GM12892 (cell line): ENCODE measurements at regions not wholly inside any gene's neighbourhood (a gene's known extent, or its start where the extent isn't known, plus 50 kb on each side); places are given as distances from the start of the nearest gene placed in this dataset.

Experiments used
- DNase-seq: peaks from one replicate; pipeline ENCODE4 v3.0.0; 2011; ENCODE audit not compliant: insufficient read length
- FAIRE-seq: peaks from 2 replicates; lab custom pipeline; 2011; peaks lifted over from hg19 to GRCh38; lab: Jason Lieb, UNC
- POLR2A ChIP-seq: IDR thresholded peaks from 2 replicates; pipeline ENCODE4 v1.6.1; 2011; ENCODE audit warnings: low read depth, low read length, control low read depth
- POLR2AphosphoS5 ChIP-seq: IDR thresholded peaks from 2 replicates; pipeline ENCODE4 v1.6.1; 2011; ENCODE audit warnings: low read depth, low read length, control low read depth
- TAF1 ChIP-seq: IDR thresholded peaks from 2 replicates; pipeline ENCODE4 v1.6.1; 2011; ENCODE audit warnings: low read depth, mild to moderate bottlenecking, control low read depth, low read length, borderline replicate concordance

DNA sequence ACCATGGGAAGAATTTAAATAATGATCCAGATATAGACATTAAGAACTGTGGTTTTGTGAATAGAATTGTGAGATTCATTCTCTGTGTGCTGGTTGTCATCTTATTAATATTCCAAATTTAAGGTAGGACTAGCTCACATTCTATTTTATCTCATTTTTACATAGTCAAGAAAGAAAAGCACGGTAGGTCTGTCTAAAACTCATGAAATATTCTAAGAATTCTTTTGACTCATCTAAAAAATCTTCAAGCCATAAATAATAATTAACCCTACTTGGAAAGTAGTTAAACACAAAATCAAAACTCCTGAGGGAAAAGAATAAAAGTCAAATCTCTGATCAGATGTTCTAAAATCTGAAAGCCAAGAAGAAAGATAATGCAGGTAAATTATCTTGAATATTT is 388.8 kb upstream of the CHAC2 start:
- TF ChIP-seq TAF1 = no peak
- no peak for TF ChIP-seq POLR2A
- no peak for TF ChIP-seq POLR2AphosphoS5
- DNase-seq = no peak
- FAIRE-seq = no peak

- FAIRE-seq (no peak), DNase-seq (no peak)
- no peak for TF ChIP-seq POLR2AphosphoS5
Observed at GRCh38 chr2:53373126-53373525, 394.5 kb upstream of the CHAC2 start.

DNA sequence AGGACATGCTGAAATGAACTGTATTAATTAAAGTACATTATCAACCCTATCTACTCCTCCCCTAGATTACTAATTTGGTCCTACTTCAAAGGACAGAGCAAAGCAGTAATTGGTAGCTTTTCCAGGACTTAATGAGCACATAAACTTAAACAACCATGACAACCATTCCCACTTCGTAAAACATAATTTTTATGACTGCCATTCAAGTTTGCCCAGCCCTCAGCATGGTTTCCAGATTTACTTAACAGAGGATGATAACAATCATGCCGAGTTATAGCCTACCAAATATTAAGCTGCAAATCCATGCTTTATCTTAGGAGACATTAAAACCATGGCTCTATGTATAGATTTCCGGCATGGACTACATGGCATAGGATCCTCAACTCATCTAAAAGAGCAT is 401.1 kb upstream of the CHAC2 start:
- TF ChIP-seq TAF1 (no peak), POLR2A (no peak), POLR2AphosphoS5 (no peak)
- DNase-seq (no peak), FAIRE-seq (no peak)

- TF ChIP-seq TAF1 = no peak
- no peak for TF ChIP-seq POLR2A
- TF ChIP-seq POLR2AphosphoS5 = no peak
- DNase-seq = no peak
- FAIRE-seq = no peak
Observed at GRCh38 chr2:53362934-53363333, 404.7 kb upstream of the CHAC2 start.

- TF ChIP-seq POLR2A (no peak), TAF1 (no peak), POLR2AphosphoS5 (no peak)
- FAIRE-seq (no peak), DNase-seq (no peak)
Observed at GRCh38 chr2:53356291-53356905, 411.2 kb upstream of the CHAC2 start.

GRCh38 chr2:53353135-53354114 is 414.2 kb upstream of the CHAC2 start:
- DNase-seq (no peak), FAIRE-seq (no peak)

DNA sequence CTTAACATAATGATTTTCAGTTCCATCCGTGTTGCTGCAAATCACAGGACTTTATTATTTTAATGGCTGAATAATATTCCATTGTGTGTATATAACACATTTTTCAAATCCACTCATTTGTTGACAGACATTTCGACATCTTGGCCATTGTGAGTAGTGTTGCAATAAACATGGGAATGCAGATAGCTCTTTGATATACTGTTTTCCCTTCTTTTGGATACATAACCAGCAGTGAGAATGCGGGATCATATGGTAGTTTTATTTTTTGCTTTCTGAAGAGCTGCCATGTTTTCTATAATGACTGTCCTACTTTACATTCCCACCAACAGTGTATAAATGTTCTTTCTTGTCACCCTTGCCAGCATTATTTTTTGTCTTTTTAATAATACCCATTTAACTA is 420.3 kb upstream of the CHAC2 start:
- no peak for DNase-seq
- FAIRE-seq = no peak
- TF ChIP-seq POLR2AphosphoS5 (no peak), TAF1 (no peak), POLR2A (no peak)

More at GRCh38 chr2:53353135-53354114, 414.2 kb upstream of the CHAC2 start:
- no peak for TF ChIP-seq POLR2A

DNA sequence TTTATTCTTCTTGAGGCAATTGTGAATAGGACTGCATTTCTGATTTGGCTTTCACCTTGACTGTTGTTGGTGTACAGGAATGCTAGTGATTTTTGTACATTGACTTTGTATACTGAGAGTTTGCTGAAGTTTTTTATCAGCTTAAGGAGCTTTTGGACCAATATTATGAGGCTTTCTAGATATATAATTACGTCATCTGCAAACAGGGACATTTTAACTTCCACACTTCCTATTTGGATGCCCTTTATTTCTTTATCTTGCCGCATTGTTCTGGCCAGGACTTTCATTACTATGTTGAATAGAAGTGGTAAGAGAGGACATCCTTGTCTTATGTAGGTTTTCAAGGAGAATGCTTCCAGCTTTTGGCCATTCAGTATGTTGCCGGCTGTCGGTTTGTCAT is 425.4 kb upstream of the CHAC2 start:
- TF ChIP-seq TAF1 = no peak
- no peak for TF ChIP-seq POLR2A
- TF ChIP-seq POLR2AphosphoS5 = no peak
- DNase-seq = no peak
- no peak for FAIRE-seq

GRCh38 chr2:53334610-53335009 is 433.0 kb upstream of the CHAC2 start:
- no peak for FAIRE-seq
- TF ChIP-seq POLR2A (no peak), TAF1 (no peak), POLR2AphosphoS5 (no peak)
- no peak for DNase-seq

GRCh38 chr2:53331667-53332066 is 435.9 kb upstream of the CHAC2 start:
- FAIRE-seq = no peak
- TF ChIP-seq POLR2A (no peak), POLR2AphosphoS5 (no peak), TAF1 (no peak)
- DNase-seq = no peak

- TF ChIP-seq POLR2AphosphoS5 = no peak
- no peak for TF ChIP-seq TAF1
- no peak for TF ChIP-seq POLR2A
- DNase-seq (no peak), FAIRE-seq (no peak)
Observed at GRCh38 chr2:53317861-53318260, 449.7 kb upstream of the CHAC2 start.

- no peak for FAIRE-seq
- no peak for TF ChIP-seq POLR2A
- no peak for TF ChIP-seq POLR2AphosphoS5
- TF ChIP-seq TAF1 = no peak
- DNase-seq = no peak
Observed at GRCh38 chr2:53315149-53315548, 452.5 kb upstream of the CHAC2 start.
